H1 (cell line): ENCODE measurements at regions not wholly inside any gene's neighbourhood (a gene's known extent, or its start where the extent isn't known, plus 50 kb on each side); places are given as distances from the start of the nearest gene placed in this dataset.

Experiments used
- ASH2L ChIP-seq: fragments of 200-600, 300-600 bp; sonication (generic); IDR thresholded peaks from one replicate; pipeline ENCODE4 v1.7.1; 2017; ENCODE audit warnings: low read length
- BACH1 ChIP-seq: IDR thresholded peaks from 2 replicates; pipeline ENCODE4 v1.6.1; 2012; ENCODE audit warnings: low read length, improper control_type of control experiment
- CHD7 ChIP-seq: fragments of 300-600 bp; sonication (generic); IDR thresholded peaks from 2 replicates; pipeline ENCODE4 v1.7.1; 2012; ENCODE audit warnings: low read length, moderate library complexity, mild to moderate bottlenecking, inconsistent platforms; ENCODE audit not compliant: insufficient replicate concordance
- CTBP2 ChIP-seq: IDR thresholded peaks from 2 replicates; pipeline ENCODE4 v1.7.0; 2011; ENCODE audit warnings: borderline replicate concordance, mild to moderate bottlenecking, moderate library complexity, mixed read lengths, low read length; ENCODE audit not compliant: insufficient read depth, insufficient read length
- FOSL1 ChIP-seq: IDR thresholded peaks from 2 replicates; pipeline ENCODE4 v1.6.1; 2011; ENCODE audit warnings: mild to moderate bottlenecking, low read depth, low read length, moderate library complexity; ENCODE audit not compliant: insufficient read depth
- GABPA ChIP-seq: IDR thresholded peaks from 2 replicates; pipeline ENCODE4 v1.6.1; 2011; ENCODE audit warnings: mild to moderate bottlenecking, low read length, moderate library complexity, borderline replicate concordance; ENCODE audit not compliant: insufficient read depth
- HDAC2 ChIP-seq, 2 experiments: fragments of 300-600 bp in 1 of 2; sonication (generic) in 1 of 2; IDR thresholded peaks; 2 replicates each; pipeline ENCODE4 v1.6.1; 2011 to 2012; ENCODE audit warnings: low read depth in 2 of 2, low read length in 2 of 2, mild to moderate bottlenecking in 2 of 2, moderate library complexity in 2 of 2, borderline replicate concordance in 1 of 2, inconsistent platforms in 1 of 2
- JUN ChIP-seq: IDR thresholded peaks from 2 replicates; pipeline ENCODE4 v1.6.1; 2011; ENCODE audit warnings: low read depth, mild to moderate bottlenecking, improper control_type of control experiment, low read length
- JUND ChIP-seq: IDR thresholded peaks from 2 replicates; pipeline ENCODE4 v1.6.1; 2011; ENCODE audit warnings: mild to moderate bottlenecking, improper control_type of control experiment, low read length
- POU5F1 ChIP-seq: IDR thresholded peaks from 2 replicates; pipeline ENCODE4 v1.6.1; 2011; ENCODE audit warnings: low read depth, mild to moderate bottlenecking, low read length, moderate library complexity
- RBBP5 ChIP-seq: IDR thresholded peaks from 2 replicates; pipeline ENCODE4 v1.7.1; 2012; ENCODE audit warnings: low read depth, mild to moderate bottlenecking, inconsistent platforms, low read length, moderate library complexity, borderline replicate concordance
- RFX5 ChIP-seq: IDR thresholded peaks from 2 replicates; pipeline ENCODE4 v1.6.1; 2011; ENCODE audit warnings: low read depth, low read length, improper control_type of control experiment, borderline replicate concordance

- TF ChIP-seq CHD7: no peak
- no peak for TF ChIP-seq POU5F1
- TF ChIP-seq RBBP5: no peak
- TF ChIP-seq RFX5: no peak
- no peak for TF ChIP-seq CTBP2
- no peak for TF ChIP-seq HDAC2 (IDR thresholded peaks at IDR 0.05; ENCODE audit: borderline replicate concordance in 1 of 2, low read depth in 2 of 2, low read length in 2 of 2)
- TF ChIP-seq BACH1: no peak
- TF ChIP-seq JUN: no peak
- TF ChIP-seq JUND: no peak
- no peak for TF ChIP-seq FOSL1
- TF ChIP-seq GABPA: no peak
- no peak for TF ChIP-seq ASH2L
These were observed 1034.3 kb upstream of the NXPH2 start (continued) for GRCh38 chr2:139814458-139814857.
